SK-N-MC (cell line): ENCODE measurements at regions not wholly inside any gene's neighbourhood (a gene's known extent, or its start where the extent isn't known, plus 50 kb on each side); places are given as distances from the start of the nearest gene placed in this dataset.
"Not testable (repeated sequence)": the region's sequence is repeated elsewhere in the genome, so short reads cannot be mapped to it uniquely, and the experiment has no call there.

Source experiments
- DNase-seq: peaks from one replicate; pipeline ENCODE4 v3.0.0-alpha.2; 2011; ENCODE audit warnings: low read depth, low spot score
- H3K27ac ChIP-seq: fragments of 200-600 bp; sonication (generic); 2 replicates; pipeline ENCODE4 v1.5.1; 2016; ENCODE audit warnings: mixed run types
- H3K36me3 ChIP-seq: fragments of 200-600 bp; sonication (generic); 2 replicates; pipeline ENCODE4 v1.6.1; 2017; ENCODE audit warnings: antibody characterized with exemption, low read length, mixed read lengths; ENCODE audit not compliant: insufficient read depth
- H3K4me3 ChIP-seq: fragments of 200-600 bp; sonication (generic); 2 replicates; pipeline ENCODE4 v1.5.1; 2016
- H3K9ac ChIP-seq: fragments of 200-600 bp; sonication (generic); 2 replicates; pipeline ENCODE4 v1.8.0; 2017; ENCODE audit warnings: mixed run types, mixed read lengths; ENCODE audit not compliant: insufficient read length
- H3K9me3 ChIP-seq: fragments of 200-600 bp; sonication (generic); 2 replicates; pipeline ENCODE4 v1.6.1; 2017; ENCODE audit warnings: low read depth, mild to moderate bottlenecking, antibody characterized with exemption, low read length, moderate library complexity, mixed read lengths
- EZH2 ChIP-seq: fragments of 200-600 bp; sonication (generic); IDR thresholded peaks from one replicate; pipeline ENCODE4 v1.6.1; 2017; ENCODE audit warnings: antibody characterized with exemption
- FOXP2 ChIP-seq: optimal IDR thresholded peaks from 2 replicates; pipeline ENCODE3; 2011; ENCODE audit warnings: mild to moderate bottlenecking, moderate library complexity; ENCODE audit not compliant: insufficient read depth; ENCODE audit errors: extremely low read length, control extremely low read depth
- POLR2AphosphoS5 ChIP-seq: IDR thresholded peaks from 2 replicates; pipeline ENCODE4 v1.6.1; 2012; ENCODE audit warnings: mild to moderate bottlenecking, low read depth, low read length, borderline replicate concordance

GRCh38 chr14:80300351-80300750 is 89.0 kb upstream of the DIO2 start:
- Histone ChIP-seq H3K9ac (no peak overlapping the region), H3K36me3 (no peaks in the 10 kb centered on the region), H3K27ac (no peak overlapping the region), H3K4me3 (no peak overlapping the region), H3K9me3 (no peaks in the 10 kb centered on the region)
- no peak for DNase-seq
- TF ChIP-seq POLR2AphosphoS5 = no peak
- TF ChIP-seq EZH2 = no peak
- TF ChIP-seq FOXP2 = no peak

DNA sequence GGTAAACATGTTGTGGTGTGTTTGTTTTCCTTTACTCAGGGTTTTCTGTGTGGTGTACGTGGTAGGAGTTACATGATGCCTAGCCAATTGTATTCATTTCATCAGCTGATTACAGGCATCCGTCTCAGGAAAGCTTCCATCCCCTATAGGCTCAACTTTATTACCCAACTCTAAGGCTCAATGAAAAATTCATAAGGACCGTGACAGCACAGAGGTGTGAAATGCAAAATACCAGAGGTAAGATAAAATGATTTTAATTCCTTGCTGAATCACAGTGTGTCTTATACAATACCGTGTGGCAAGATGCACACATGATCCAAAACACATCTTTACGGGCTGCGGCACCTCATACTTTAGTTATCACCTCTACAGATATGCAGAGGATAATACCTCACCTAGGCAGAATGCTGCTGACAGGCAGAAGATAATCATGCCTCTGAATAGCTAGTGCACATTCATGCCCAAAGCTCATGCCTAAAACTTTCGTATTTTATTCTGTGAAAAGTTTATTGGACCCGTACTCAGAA is 87.2 kb upstream of the DIO2 start:
- no peaks in the 10 kb centered on the region for H3K36me3 ChIP-seq
- TF ChIP-seq EZH2 (no peak), POLR2AphosphoS5 (no peak), FOXP2 (no peak)
- no peak overlapping the region for H3K4me3 ChIP-seq
- no peak overlapping the region for H3K27ac ChIP-seq
- H3K9ac ChIP-seq = no peak overlapping the region
- no peaks in the 10 kb centered on the region for H3K9me3 ChIP-seq
- no peak for DNase-seq

DNA sequence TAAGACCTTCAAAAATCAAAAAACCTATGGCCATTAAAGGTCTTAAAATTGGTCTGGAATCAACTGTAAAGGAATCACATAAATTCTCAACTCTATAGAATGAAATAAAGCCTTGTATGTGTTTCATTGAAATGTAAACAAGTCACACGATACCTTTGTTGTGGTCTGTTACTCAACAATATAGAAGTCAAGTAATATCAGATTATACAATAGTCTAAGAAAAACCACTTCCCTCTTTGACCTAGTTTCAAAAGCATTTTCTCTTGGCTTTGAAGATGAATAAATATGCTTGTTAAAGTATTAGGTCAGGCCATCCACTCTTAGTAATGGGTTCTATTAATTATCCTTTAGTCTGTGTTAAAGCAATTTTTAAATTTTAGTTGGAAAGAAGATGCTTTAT is 79.8 kb upstream of the DIO2 start:
- Histone ChIP-seq H3K36me3 (no peaks in the 10 kb centered on the region), H3K4me3 (no peak overlapping the region), H3K27ac (no peak overlapping the region), H3K9me3 (no peaks in the 10 kb centered on the region), H3K9ac (no peak overlapping the region)
- DNase-seq = no peak
- TF ChIP-seq POLR2AphosphoS5 = no peak
- TF ChIP-seq FOXP2 = no peak
- no peak for TF ChIP-seq EZH2

DNA sequence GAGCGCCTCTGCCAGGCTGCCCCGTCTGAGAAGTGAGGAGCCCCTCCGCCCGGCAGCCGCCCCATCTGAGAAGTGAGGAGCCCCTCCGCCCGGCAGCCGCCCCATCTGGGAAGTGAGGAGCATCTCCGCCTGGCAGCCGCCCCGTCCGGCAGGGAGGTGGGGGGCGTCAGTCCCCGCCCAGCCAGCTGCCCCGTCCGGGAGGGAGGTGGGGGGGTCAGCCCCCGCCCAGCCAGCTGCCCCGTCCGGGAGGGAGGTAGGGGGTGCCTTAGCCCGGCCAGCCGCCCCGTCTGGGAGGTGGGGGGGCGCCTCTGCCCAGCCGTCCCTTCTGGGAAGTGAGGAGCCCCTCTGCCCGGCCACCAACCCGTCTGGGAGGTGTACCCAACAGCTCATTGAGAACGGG is 75.4 kb upstream of the DIO2 start:
- not testable (repeated sequence) for H3K36me3 ChIP-seq, H3K9ac ChIP-seq, H3K4me3 ChIP-seq, H3K9me3 ChIP-seq, DNase-seq, H3K27ac ChIP-seq

- Histone ChIP-seq H3K9ac (no peak overlapping the region), H3K36me3 (no peaks in the 10 kb centered on the region), H3K9me3 (no peaks in the 10 kb centered on the region), H3K27ac (no peak overlapping the region), H3K4me3 (no peak overlapping the region)
- TF ChIP-seq POLR2AphosphoS5 (no peak), FOXP2 (no peak), EZH2 (no peak)
- no peak for DNase-seq
Observed at GRCh38 chr14:80278293-80279023, 67.2 kb upstream of the DIO2 start.

GRCh38 chr14:80275208-80275850 is 64.0 kb upstream of the DIO2 start:
- Histone ChIP-seq H3K27ac (no peak overlapping the region), H3K9ac (no peak overlapping the region), H3K9me3 (no peaks in the 10 kb centered on the region), H3K36me3 (no peaks in the 10 kb centered on the region), H3K4me3 (no peak overlapping the region)
- TF ChIP-seq EZH2 = no peak
- TF ChIP-seq POLR2AphosphoS5 = no peak
- no peak for TF ChIP-seq FOXP2
- DNase-seq = no peak

- not testable (repeated sequence) for H3K9me3 ChIP-seq, H3K36me3 ChIP-seq, H3K4me3 ChIP-seq, DNase-seq, H3K27ac ChIP-seq, H3K9ac ChIP-seq
Observed at GRCh38 chr14:80274310-80274709, 63.0 kb upstream of the DIO2 start.

DNA sequence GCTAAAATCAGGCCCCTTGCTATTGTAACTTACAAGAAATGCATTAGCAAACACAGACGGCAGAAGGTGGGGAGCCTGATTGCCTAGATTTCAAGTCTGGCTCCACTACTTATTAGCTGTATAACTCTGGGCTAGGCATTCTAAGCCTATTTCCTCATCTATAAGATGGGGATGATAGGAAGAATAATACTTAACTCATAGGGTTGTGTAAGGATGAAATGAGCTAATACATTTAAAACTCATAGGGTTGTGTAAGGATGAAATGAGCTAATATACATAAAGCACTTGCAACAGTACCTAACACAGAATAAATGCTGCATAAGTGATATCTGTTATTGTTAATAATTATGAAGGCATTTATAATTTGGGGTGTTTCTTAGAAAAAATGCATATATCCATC is 60.1 kb upstream of the DIO2 start:
- no peaks in the 10 kb centered on the region for H3K36me3 ChIP-seq
- TF ChIP-seq EZH2 (no peak), POLR2AphosphoS5 (no peak), FOXP2 (no peak)
- DNase-seq = no peak
- H3K9ac ChIP-seq = no peak overlapping the region
- no peaks in the 10 kb centered on the region for H3K9me3 ChIP-seq
- no peak overlapping the region for H3K27ac ChIP-seq
- no peak overlapping the region for H3K4me3 ChIP-seq

DNA sequence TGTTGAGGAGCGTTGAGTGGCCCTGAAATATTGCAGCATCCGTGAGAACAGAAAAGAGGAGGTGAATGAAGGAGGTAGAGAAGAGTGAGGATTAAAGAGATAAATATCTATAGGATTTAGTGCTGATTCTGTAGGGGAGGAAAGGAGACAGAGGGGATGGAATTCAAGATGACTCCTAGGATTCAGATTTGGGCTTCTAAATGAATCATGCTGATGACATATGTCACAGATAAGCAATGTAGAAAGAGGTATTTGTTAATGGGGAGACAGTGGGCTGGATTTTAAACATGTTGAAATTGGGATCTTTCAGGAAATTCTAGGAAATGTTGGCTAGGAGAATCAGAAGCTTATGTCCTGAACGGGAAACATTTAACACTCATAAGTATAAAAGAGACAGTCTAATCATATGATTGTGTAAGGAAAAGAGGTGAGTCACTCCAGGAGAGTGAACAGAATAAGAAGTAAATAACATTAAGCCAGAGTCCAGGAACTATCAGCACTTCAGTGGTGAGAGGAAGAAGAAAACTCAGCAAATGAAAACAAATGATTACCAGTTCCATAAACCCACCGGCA is 58.1 kb upstream of the DIO2 start:
- Histone ChIP-seq H3K9ac (no peak overlapping the region), H3K27ac (no peak overlapping the region), H3K36me3 (no peaks in the 10 kb centered on the region), H3K9me3 (no peaks in the 10 kb centered on the region), H3K4me3 (no peak overlapping the region)
- TF ChIP-seq FOXP2 = no peak
- TF ChIP-seq POLR2AphosphoS5 = no peak
- TF ChIP-seq EZH2 = no peak
- DNase-seq = no peak
